Fibroblast of skin of right biceps (primary cell): ENCODE measurements at regions not wholly inside any gene's neighbourhood (a gene's known extent, or its start where the extent isn't known, plus 50 kb on each side); places are given as distances from the start of the nearest gene placed in this dataset.
"Not testable (repeated sequence)": the region's sequence is repeated elsewhere in the genome, so short reads cannot be mapped to it uniquely, and the experiment has no call there.

Source experiments
- DNase-seq: peaks from one replicate; pipeline ENCODE4 v3.0.0-alpha.2; 2013

DNA sequence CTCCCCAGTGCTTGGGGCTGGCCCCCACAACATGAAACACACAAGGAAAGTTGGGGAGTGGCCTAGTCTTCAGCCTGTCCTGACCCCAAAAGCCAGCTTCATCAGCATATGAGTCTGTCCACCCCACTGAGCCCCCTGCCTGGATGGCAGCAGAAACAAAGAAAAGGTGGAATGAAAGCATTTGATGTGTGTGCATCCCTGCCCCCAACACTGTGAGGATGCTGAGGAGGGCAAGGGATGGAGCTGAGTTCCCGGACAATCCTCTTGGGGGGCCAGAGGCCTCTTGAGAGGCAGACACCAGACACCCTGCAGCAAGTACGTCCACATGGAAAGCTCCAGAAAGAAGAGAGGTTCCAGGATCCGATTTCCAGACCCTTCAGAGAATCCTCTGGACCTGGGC, 113.5 kb upstream of the PPP1R26 start:
- no peak for DNase-seq

DNA sequence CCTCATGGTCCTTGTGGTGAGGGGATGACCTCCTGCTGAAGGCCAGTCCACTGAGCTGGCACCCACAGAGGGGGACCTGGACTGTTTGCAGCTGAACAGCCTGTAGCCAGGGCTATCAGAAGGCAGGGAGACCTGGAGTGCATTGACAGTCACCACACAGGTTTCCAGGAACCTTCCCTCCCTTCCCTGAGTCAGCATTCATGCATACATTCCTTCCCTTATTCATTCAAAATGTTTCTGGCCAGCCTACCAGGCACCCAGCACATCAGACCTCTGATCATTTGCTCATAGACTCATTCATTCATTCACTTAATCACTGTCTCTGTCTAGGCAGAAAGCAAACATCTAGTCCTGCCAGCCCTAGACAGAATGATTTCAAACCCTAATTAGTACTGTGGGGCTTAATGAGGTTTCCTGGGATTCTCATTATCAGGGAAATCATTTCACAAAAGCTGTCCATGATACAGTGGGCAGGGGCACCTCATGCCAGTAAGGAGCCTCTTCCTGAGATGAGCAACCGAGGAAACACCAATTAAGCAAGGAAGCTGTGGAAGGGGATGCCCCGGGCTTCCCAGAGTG, 110.1 kb upstream of the PPP1R26 start:
- no peak for DNase-seq

DNA sequence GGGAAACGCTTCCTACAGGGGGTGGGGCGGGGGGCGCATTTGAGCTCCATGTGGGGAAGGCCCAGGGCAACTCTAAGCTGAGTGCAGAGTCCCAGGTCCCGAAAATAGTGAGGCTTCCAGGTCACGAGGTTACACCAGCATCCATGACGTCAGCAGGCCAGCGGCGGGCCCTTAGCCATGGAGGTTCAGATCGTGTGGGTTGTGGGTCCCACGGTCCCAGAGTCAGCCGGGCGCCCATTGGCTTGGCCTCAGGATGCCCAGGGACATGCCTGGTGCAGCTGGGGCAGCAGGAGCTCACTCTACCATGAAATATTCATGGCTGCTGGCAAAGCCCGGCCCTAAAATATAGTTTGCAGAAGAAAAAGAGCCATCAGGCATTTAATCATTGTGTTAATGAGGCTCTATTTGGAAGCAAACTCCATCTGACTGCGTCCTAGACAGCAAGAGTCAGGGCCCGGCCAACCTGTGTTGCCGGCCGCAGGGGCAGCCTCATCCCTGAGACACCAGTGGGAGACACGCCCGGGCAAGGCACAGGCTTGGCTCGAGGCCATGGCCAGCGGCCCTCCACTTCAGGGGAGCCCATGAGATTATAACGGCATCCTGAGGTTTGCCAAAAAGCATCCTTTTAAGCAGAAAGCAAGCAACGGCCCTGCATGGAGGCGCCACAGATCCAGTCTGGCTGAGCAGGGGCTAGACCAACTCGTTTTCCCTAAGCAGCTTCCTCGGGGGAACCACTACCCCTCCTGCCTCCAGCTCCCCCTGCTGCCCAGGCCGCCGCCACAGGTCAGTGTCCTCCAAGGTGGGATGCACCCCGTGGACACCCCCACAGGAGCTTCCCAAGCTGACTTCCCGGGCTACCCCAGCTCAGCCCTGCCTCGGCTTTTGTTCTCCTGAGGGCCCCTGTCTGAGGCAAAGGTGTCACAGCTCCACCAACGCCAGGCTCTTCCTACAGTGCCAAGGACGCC, 108.9 kb upstream of the PPP1R26 start:
- no peak for DNase-seq

DNA sequence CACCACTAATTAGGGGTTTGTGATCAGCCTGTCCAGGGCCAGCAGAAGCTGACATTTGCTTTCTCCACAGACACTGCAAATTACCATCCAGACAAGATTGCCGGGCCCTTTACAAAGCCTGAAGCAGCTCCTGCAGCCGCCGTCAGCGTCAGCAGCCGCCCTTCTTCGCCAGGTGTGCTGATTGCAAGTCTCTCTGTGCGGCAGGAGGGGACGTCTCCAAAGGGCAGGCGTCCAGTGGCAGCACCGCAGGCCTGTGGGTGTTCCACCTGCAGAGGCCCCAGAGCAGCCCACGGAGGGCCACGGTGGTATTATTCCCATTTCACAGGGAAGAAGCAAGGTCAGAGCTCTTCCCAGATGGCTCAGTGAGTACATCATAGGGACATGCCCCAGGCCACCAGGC, 108.0 kb upstream of the PPP1R26 start:
- DNase-seq: no peak

DNA sequence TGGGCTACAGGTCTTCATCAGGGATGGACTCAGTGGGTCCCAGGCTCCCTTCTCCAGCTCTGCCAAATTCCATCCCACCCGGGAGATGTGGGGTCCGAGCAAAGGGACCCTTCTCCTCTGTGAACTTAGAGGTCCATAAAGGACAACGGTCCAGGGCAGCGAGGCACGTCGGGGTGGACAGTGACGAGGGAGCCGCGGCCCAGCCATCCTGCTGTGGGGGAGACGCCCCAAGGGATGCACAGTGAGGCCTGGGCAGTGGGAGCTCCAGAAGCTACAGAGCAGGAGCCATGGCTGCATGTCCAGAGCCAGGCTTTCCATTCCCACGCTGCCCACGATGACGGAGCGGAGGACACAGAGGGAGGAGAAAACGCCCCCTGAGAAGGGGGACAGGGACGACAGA, 107.5 kb upstream of the PPP1R26 start:
- no peak for DNase-seq

DNA sequence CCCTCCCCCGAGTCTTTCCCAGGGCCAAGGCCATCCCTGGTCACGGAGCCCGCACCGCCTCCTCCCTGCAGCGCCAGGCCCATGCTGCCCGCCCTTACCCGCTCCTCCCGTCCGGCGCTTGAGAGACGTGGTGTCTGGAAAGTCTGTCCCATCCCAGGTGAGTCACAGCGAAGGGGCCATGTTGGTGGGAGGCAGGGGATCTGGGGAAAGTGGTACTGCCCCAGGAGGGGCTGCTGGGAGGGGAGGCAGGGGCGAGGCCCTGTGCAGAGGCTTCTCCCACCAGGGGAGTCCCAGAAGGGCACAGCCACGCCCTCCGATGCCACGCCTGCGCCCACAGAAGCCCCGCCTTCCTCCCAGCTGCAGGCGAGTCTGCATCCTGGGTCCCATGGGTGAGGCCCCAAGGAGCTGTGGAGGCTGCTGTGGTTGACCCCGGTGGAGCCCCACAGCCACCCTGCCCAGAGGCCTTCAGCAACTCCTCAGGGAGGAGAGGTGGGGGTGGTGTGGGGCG, 107.0 kb upstream of the PPP1R26 start:
- DNase-seq: no peak

DNA sequence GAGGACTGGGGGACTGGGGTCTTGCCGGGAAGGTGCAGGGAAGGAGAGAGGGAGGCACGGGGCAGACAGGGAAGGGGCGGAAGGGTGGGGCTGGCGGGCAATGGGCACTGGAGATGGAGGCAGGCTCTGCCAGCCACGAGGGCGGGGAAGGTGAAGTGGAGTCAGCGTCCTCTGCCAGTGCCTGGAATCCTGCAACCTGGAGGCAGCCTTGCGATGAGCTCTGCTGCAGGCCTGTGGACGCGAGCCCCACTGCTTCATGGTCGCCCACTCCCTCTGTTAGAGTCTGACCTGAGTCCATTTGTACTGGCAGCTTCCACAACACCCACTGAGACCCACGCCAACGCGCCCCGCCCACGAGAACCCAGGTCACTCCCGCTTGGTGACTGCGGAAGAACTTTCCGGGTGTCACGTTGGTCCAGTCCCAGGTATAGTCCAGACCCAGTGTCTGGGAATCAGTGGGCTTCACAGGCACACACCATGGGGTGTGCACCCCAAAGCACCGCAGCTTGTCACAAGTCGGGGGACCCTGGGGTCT, 106.4 kb upstream of the PPP1R26 start:
- no peak for DNase-seq

DNA sequence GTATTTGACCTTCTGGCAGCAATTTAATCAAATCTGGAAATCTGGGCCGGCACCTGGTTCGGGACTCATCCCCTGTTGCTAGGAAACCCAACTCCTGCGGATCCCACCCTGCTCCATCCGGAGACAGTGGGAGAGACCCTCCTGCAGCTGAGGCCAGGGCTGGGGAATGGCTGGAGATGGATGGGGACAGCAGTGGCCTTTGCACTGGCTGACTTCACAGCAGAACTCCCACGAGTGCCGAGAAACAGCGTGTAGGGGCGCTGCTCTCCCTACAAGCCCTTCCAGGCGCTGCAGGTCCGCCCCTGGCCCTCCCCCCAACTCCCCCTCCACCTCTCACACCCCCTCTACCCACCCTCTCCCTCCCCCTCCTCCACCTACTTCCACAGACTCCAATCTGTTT, 105.8 kb upstream of the PPP1R26 start:
- DNase-seq: no peak

DNA sequence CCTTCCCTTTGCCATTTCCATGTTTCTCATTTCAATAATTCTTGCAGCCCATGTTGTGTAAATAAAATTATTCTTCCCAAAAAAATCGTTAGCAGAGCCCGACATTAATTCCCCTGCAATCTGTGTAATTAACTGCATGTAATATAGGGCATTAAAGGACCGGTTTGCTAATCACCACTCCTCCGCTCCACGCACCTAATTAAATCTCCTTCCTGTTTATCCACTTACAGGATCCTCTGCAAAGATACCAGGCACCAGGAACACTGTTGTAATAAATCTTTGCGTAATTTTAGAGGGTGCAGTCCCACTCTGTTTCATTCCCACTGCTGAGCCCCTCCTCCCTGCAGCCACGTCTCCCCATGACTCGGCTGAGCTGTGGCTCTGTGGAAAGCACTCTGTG, 105.0 kb upstream of the PPP1R26 start:
- DNase-seq: no peak

DNA sequence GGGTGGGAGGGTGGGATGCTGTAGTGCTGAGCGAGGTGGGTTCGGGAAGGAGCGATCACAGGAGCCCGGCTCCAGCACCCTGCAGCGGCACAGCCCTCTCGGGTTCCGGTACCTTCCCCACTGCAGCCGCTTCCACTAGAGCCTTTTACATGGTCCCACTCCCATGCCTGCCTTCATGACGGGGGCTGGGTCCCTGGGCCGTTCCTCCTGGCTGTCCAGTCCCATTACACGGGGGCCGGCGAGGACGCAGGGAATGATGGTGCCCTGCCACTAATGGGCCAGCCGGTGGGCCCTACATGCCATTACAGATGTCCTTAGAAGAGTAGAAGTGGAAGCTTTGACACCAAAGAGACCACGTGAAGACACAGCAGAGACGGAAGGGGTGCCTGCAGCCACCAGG, 104.6 kb upstream of the PPP1R26 start:
- no peak for DNase-seq

DNA sequence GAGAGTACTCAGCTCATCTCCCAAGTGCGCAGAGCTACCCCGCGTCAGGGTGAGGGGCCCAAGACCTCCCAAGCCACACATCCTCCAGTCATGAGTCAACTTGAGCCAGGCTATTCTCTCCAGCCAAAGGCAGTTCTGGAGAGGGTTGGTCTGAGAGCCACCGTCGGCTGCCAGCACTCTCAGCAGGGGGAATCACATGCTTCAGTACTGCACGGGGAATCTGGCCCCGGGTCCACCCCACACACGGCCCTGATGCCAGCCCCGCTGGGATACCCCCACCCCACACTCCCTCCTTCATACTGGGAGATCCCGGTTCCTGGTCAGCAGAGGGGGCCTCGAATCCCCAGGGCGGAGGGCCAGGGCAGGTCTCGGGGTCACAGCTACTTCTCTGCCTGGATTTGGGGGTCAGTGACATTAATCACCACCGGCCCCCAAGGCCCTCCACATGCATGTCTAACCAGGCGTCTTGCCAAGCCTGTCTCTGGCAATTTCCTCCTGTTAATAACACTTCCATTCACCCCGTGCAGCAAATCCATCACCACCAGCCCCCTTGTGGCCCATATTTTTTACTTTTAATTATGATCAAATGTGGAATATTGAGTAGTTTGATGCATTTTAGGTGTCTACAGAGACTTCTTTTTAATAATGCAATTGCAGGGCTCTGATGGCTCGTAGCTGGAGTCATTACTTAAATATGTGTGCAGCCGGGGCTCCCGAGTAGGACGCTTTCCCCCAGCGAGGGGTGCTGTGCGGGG, 102.9 kb upstream of the PPP1R26 start:
- DNase-seq: no peak

DNA sequence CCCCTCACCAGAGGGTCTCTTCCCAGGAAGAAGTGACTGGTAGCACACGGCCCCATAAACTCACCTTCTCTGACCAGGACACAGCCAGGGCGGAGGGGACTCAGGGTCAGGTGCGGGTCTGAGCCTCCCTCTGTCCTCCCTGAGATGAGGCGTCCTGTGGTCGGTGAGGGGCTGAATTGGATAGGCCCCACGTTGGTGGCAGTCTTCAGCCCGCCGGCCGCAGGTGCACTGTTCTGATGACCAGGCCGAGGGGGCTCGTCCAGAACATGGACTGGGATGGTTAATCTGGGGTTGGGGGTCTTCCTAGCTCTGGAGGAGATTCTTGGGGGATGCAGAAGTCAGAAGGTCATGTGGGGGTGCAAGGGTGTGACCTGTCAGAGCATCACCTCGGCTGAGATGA, 102.2 kb upstream of the PPP1R26 start:
- DNase-seq: no peak

DNA sequence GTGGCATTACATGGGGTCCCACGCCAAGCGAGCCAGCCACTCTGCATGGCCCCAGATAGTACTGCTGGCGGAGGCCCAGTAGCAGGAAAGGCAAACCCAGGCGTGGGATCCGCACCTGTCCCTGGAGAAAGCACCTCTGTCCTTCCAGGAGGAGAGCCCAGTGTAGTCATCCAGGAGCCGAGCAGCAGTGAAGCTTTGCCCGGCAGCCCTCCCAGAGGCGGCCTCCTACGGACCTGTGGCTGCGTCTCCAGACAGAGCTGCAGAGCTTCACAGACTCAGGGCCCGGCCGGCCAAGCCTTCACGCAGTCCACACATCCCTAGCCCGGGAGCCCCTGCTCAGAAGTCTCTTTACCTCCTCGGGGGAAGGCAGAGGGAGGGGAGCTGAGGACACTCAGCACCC, 100.8 kb upstream of the PPP1R26 start:
- no peak for DNase-seq

DNA sequence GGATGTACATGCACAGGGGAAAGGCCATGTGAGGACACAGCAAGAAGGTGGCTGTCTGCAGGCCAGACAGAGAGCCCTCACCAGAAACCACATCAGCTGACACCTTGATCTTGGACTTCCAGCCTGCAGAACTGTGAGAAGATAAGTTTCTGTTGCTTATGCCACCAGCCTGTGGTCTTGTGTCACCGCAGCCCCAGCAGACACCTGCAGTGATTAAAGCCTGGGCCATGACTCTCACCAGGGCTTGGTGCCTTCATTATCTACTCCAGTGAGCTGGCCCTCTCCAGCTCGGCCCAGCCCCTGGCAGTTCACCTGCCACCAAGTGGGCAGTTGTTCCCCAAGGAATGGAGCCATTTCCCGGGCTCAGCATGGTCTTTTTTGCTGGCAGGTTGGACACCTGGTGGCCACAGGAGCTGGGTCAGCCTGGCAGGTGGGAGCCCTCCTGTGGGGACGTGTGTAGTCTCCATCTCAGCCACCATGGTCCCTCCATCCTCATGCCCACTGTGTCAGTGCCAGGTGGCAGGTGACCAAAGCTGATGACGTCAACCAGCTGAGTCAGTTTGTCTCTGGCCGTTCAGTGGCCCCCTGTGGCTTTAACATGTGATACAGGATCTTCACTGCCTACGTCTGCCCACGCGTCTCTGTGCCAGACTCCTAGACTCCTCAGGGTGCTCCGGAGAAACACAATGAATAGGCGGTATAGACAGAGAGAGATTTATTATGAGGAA, 99.9 kb upstream of the PPP1R26 start:
- no peak for DNase-seq

DNA sequence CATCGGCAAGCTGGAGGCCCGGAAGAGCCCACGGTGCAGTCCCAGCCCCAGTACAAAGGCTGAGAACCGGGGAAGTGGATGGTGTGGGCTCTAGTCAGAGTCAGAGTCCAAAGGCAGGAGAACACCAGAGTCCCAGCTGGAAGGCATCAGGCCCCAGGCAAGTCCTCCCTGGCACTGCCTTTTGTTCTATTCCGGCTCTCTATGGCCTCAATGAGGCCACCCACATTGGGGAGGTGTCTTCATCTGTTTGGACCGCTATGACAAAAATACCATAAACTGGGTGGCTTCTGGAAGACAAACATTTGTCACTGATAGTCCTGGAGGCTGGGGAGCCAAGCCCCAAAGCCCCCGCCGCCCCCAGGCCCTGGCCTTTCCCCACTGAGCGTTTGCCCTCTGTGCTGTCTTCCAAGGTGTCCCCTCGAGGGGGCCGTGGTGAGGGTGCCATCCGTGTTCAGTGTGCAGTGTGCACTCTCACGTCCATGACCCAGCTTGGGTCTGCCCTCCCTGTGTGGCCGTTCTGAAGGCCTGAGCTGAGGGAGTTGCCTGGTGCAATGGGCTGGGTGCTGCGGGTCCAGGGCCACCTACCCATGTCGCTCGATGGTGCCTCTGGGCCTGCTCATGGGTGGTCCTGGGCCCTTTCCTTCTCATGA, 99.1 kb upstream of the PPP1R26 start:
- no peak for DNase-seq

DNA sequence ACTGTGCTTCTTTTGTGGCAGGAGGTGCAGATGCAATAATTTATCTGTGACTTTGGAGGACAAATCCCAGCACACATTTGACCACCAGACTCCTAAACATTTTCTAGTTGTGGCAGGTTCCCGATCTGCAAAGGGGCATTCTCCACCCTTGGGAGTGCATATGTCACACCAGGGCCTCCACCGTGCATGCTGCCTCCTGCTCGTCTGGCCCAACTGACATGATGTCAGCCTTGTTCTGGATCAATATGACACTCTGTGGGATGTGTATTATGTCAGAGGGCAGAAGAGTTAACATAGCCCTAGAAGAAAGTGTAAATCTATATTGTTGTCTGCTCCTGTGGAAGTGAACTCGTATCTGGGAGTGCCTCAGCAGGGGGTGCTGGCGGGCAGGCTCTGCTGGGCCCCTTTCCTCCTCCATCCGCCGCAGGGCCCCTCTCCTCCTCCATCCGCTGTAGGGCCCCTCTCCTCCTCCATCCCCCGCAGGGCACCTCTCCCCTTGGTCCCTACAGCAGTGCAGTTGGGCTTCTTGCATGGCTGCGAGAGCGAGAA, 97.7 kb upstream of the PPP1R26 start:
- no peak for DNase-seq

DNA sequence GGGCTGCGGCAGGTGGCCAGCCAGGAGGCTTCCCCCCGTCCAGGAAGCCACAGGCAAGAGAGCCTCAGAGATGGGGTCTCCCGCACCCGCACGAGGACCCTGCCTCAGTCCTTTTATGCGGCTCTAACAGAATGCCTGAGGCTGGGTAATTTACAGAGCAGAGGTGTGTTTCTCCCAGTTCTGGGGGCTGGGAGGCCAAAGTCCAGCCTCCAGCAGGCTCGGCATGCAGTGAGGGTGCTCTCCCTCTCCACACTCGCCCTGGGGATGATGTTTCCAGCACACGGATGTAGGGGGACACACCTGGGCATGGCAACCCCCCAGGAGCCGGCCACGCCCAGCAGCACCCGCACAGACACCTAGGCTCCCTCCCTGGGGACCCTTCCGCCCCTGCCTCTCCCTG, 95.4 kb upstream of the PPP1R26 start:
- no peak for DNase-seq

DNA sequence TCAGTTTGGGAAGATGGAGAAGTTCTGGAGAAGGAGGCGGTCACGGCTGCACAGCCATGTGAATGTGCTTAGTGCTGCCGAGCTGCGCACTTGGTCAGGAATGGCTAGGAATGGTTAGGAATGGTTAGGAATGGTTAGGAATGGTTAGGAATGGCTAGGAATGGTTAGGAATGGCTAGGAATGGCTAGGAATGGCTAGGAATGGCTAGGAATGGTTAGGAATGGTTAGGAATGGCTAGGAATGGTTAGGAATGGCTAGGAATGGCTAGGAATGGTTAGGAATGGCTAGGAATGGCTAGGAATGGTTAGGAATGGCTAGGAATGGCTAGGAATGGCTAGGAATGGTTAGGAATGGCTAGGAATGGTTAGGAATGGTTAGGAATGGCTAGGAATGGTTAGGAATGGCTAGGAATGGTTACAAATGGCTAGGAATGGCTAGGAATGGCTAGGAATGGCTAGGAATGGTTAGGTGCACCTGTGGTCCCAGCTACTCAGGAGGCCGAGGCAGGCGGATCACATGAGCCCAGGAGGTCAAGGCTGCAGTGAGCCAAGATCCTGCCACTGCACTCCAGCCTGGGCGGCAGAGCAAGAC, 94.7 kb upstream of the PPP1R26 start:
- not testable (repeated sequence) for DNase-seq

DNA sequence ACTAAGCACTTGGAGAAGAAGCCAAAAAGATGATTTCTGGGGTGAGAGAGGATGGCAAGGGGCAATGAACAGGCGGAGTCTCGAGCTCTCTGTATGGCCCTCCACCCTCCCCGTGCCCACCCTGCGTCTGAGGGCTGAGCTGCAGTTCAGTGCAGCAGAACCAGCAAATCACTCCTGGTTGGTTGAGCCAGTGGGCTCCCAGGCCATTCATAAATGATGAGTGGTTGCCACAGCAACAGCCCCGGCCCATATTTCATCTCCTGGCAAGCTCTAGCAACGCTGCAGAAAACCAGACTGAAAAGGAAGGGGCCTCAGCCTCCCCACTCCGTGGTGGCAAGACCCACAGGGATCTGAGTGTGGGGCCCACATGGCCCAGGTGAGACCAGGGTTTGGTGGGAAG, 93.8 kb upstream of the PPP1R26 start:
- no peak for DNase-seq

DNA sequence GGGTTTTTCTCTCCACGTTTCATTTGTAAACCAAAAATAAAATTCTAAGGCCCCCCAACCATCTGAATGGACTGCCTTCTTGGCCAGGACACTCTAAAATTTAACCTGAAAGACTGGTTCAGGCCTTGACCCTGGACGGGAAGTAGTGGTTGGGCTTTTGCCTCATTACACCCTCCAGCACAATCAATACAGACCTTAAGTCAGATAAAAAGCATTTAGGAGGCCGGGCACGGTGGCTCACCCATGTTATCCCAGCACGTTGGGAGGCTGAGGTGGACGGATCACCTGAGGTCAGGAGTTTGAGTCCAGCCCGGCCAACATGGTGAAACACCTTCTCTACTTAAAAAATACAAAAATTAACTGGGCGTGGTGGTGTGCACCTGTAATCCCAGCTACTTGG, 91.6 kb upstream of the PPP1R26 start:
- DNase-seq: no peak

DNA sequence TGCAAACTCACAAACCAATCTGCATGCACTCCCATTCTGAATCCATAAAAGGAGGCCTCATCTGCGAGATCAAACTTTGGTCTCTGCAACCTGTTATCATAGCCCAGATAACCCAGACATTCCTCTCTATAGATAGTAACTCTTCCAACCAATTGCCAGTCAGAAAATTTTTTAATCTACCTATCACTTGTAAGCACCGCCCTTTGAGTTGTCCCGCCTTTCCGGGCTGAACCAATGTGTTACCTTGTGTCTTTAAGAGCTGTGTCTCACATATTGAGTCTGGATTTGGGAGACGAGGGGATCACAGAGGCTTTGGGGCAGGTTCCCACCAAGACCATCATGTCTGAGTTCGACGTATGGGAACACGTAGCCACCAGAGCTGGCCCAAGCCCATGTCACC, 91.1 kb upstream of the PPP1R26 start:
- DNase-seq: no peak
